ENCODE measurements at regions not wholly inside any gene's neighbourhood (a gene's known extent, or its start where the extent isn't known, plus 50 kb on each side); places are given as distances from the start of the nearest gene placed in this dataset.

DNA sequence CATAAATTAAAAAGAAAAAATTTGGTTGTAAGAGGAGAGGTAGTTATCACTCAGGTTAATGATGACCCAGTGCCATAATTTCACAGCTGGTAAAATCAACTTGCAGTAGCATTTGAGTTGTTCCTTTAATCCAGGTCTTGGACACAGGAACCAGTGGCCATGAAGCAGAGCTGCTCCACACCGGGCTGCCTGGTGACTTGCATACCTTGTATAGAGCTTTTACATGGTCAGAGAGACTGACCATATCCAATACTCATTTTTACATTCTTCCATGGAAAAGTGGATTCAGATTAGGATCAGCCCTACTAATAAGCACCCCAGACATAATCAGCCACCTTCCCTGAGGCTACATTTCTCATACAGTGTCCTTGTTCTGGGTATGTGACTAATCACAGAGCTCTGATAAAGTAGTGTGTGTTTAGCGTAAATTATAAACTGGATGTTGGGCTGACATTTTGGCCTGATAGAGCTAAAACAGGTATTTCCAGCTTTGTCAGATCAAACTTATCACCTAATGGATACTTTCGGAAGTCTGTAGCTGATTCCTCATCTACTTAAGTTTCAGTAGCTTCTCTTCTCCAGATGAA is 77.0 kb upstream of the ZSWIM6 start:
- Histone ChIP-seq H3K9ac (ENCODE audit: low read depth, low read length) (no peak overlapping the region), H2AFZ (ENCODE audit: low read depth, low read length) (no peak overlapping the region), H3K4me2 (ENCODE audit: insufficient read depth, low read length) (no peak overlapping the region), H3K36me3 (ENCODE audit: insufficient read depth, low read length) (no peaks in the 10 kb centered on the region), H3K4me3 (ENCODE audit: low read depth in 1 of 2, low read length in 2 of 2) (no peak overlapping the region), H3K9me3 (ENCODE audit: insufficient read depth, low read length, severe bottlenecking) (no peaks in the 10 kb centered on the region), H3K79me2 (ENCODE audit: insufficient read depth, low read length) (no peaks in the 10 kb centered on the region), H3K27me3 (ENCODE audit: insufficient read depth, low read length, poor library complexity) (peaks cover 4% of the 10 kb centered on the region), H4K20me1 (ENCODE audit: insufficient read depth, low read length) (no peaks in the 10 kb centered on the region), H3K4me1 (ENCODE audit: insufficient read depth, low read length) (no peaks in the 10 kb centered on the region), H3K27ac (ENCODE audit: low read length) (no peak overlapping the region)
- ATAC-seq (ENCODE audit: insufficient read depth, low read depth) (no peak), DNase-seq (no peak)
- TF ChIP-seq CTCF (IDR thresholded peaks at IDR 0.05; ENCODE audit: borderline replicate concordance, extremely low read depth, low read length, poor library complexity, severe bottlenecking), result no peak
- TF ChIP-seq EZH2 (IDR thresholded peaks at IDR 0.05; ENCODE audit: borderline replicate concordance, low read depth, low read length, severe bottlenecking), result no peak

GRCh38 chr5:61256474-61256873 is 75.6 kb upstream of the ZSWIM6 start:
- H3K4me2 ChIP-seq (ENCODE audit: insufficient read depth, low read length), result no peak overlapping the region
- H3K4me1 ChIP-seq (ENCODE audit: insufficient read depth, low read length), result no peaks in the 10 kb centered on the region
- H3K27me3 ChIP-seq (ENCODE audit: insufficient read depth, low read length, poor library complexity), result peaks cover 4% of the 10 kb centered on the region
- no peaks in the 10 kb centered on the region for H4K20me1 ChIP-seq (ENCODE audit: insufficient read depth, low read length)
- no peaks in the 10 kb centered on the region for H3K79me2 ChIP-seq (ENCODE audit: insufficient read depth, low read length)
- no peaks in the 10 kb centered on the region for H3K9me3 ChIP-seq (ENCODE audit: insufficient read depth, low read length, severe bottlenecking)
- no peak overlapping the region for H3K9ac ChIP-seq (ENCODE audit: low read depth, low read length)
- no peak for TF ChIP-seq CTCF (IDR thresholded peaks at IDR 0.05; ENCODE audit: borderline replicate concordance, extremely low read depth, low read length, poor library complexity, severe bottlenecking)
- TF ChIP-seq EZH2 (IDR thresholded peaks at IDR 0.05; ENCODE audit: borderline replicate concordance, low read depth, low read length, severe bottlenecking), result no peak
- no peak overlapping the region for H3K27ac ChIP-seq (ENCODE audit: low read length)
- H3K36me3 ChIP-seq (ENCODE audit: insufficient read depth, low read length), result no peaks in the 10 kb centered on the region
- H3K4me3 ChIP-seq (ENCODE audit: low read depth in 1 of 2, low read length in 2 of 2), result no peak overlapping the region
- no peak for ATAC-seq (ENCODE audit: insufficient read depth, low read depth)
- H2AFZ ChIP-seq (ENCODE audit: low read depth, low read length), result no peak overlapping the region
- no peak for DNase-seq

DNA sequence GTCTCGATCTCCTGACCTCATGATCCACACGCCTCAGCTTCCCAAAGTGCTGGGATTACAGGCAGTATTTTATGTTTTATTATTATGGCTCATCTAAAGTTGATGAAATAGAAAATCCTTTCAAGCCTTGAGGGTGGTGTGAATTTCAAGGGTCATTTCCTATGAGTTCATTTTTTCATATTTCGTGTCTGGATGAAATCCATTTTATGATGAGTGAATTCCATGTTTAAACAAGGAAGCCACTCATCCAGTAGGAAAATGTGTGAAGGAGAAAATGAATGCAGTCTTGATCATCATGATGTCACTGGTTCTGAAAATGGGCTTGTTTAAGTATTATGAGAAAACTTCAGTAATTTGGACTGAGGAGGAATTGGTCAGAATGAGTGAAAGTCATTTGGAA is 74.6 kb upstream of the ZSWIM6 start:
- Histone ChIP-seq H3K27me3 (ENCODE audit: insufficient read depth, low read length, poor library complexity) (peaks cover 4% of the 10 kb centered on the region), H3K4me1 (ENCODE audit: insufficient read depth, low read length) (no peaks in the 10 kb centered on the region), H3K9ac (ENCODE audit: low read depth, low read length) (no peak overlapping the region), H3K9me3 (ENCODE audit: insufficient read depth, low read length, severe bottlenecking) (no peaks in the 10 kb centered on the region), H3K36me3 (ENCODE audit: insufficient read depth, low read length) (no peaks in the 10 kb centered on the region), H3K4me2 (ENCODE audit: insufficient read depth, low read length) (no peak overlapping the region), H2AFZ (ENCODE audit: low read depth, low read length) (no peak overlapping the region), H3K27ac (ENCODE audit: low read length) (no peak overlapping the region), H3K79me2 (ENCODE audit: insufficient read depth, low read length) (no peaks in the 10 kb centered on the region), H4K20me1 (ENCODE audit: insufficient read depth, low read length) (no peaks in the 10 kb centered on the region), H3K4me3 (ENCODE audit: low read depth in 1 of 2, low read length in 2 of 2) (no peak overlapping the region)
- ATAC-seq (ENCODE audit: insufficient read depth, low read depth) (no peak), DNase-seq (no peak)
- TF ChIP-seq CTCF (IDR thresholded peaks at IDR 0.05; ENCODE audit: borderline replicate concordance, extremely low read depth, low read length, poor library complexity, severe bottlenecking) (no peak), EZH2 (IDR thresholded peaks at IDR 0.05; ENCODE audit: borderline replicate concordance, low read depth, low read length, severe bottlenecking) (no peak)

DNA sequence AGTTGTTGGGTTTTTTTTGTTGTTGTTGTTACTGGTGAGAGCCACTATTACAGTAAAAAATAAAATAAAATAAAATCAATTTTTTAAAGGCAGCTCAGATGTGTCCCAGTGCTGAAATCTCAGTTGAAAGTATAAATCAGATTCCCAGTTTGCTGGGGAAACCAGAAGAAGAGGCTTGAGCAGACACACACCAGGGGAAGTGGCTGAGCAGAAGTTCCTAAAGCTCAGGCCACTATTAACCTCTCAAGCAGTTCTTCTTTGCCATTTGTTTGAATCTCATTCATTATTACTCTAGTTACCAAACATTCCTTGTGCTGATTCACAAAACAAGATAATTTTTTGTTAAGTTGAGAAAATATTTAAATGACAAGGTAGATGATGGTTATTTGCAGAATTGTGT is 70.9 kb upstream of the ZSWIM6 start:
- H3K4me3 ChIP-seq (ENCODE audit: low read depth in 1 of 2, low read length in 2 of 2), result no peak overlapping the region
- peaks cover 3% of the 10 kb centered on the region for H3K27me3 ChIP-seq (ENCODE audit: insufficient read depth, low read length, poor library complexity)
- H4K20me1 ChIP-seq (ENCODE audit: insufficient read depth, low read length), result no peaks in the 10 kb centered on the region
- H3K36me3 ChIP-seq (ENCODE audit: insufficient read depth, low read length), result no peaks in the 10 kb centered on the region
- no peaks in the 10 kb centered on the region for H3K4me1 ChIP-seq (ENCODE audit: insufficient read depth, low read length)
- H3K4me2 ChIP-seq (ENCODE audit: insufficient read depth, low read length), result no peak overlapping the region
- DNase-seq (no peak), ATAC-seq (ENCODE audit: insufficient read depth, low read depth) (no peak)
- H3K27ac ChIP-seq (ENCODE audit: low read length), result no peak overlapping the region
- TF ChIP-seq EZH2 (IDR thresholded peaks at IDR 0.05; ENCODE audit: borderline replicate concordance, low read depth, low read length, severe bottlenecking), result no peak
- TF ChIP-seq CTCF (IDR thresholded peaks at IDR 0.05; ENCODE audit: borderline replicate concordance, extremely low read depth, low read length, poor library complexity, severe bottlenecking), result no peak
- H3K79me2 ChIP-seq (ENCODE audit: insufficient read depth, low read length), result no peaks in the 10 kb centered on the region
- no peak overlapping the region for H2AFZ ChIP-seq (ENCODE audit: low read depth, low read length)
- no peak overlapping the region for H3K9ac ChIP-seq (ENCODE audit: low read depth, low read length)
- H3K9me3 ChIP-seq (ENCODE audit: insufficient read depth, low read length, severe bottlenecking), result no peaks in the 10 kb centered on the region

Measured in DND-41 (cell line).